IPS-20b (cell line): ENCODE measurements at regions not wholly inside any gene's neighbourhood (a gene's known extent, or its start where the extent isn't known, plus 50 kb on each side); places are given as distances from the start of the nearest gene placed in this dataset.

Experiments
- H3K27ac ChIP-seq: one replicate; pipeline ENCODE4 v1.5.1; 2013; ENCODE audit warnings: low read length
- H3K27me3 ChIP-seq: 2 replicates; pipeline ENCODE4 v1.6.1; 2013; ENCODE audit warnings: mild to moderate bottlenecking, low read length, inconsistent platforms; ENCODE audit not compliant: insufficient read depth
- H3K36me3 ChIP-seq: 2 replicates; pipeline ENCODE4 v1.6.1; 2013; ENCODE audit warnings: low read depth, mild to moderate bottlenecking, inconsistent platforms, low read length, moderate library complexity; ENCODE audit not compliant: insufficient read depth
- H3K4me1 ChIP-seq: 2 replicates; pipeline ENCODE4 v1.6.1; 2013; ENCODE audit warnings: mild to moderate bottlenecking, control low read depth, inconsistent platforms, low read length, moderate library complexity; ENCODE audit not compliant: insufficient read depth
- H3K4me3 ChIP-seq: 2 replicates; pipeline ENCODE4 v1.5.1; 2013; ENCODE audit warnings: mild to moderate bottlenecking, low read length, inconsistent platforms
- H3K9ac ChIP-seq: 2 replicates; pipeline ENCODE4 v1.6.1; 2013; ENCODE audit warnings: low read depth, mild to moderate bottlenecking, inconsistent platforms, low read length, moderate library complexity
- H3K9me3 ChIP-seq: 2 replicates; pipeline ENCODE4 v1.6.1; 2013; ENCODE audit warnings: mild to moderate bottlenecking, low read depth, low read length, inconsistent platforms; ENCODE audit not compliant: insufficient read depth

- no peak overlapping the region for H3K27ac ChIP-seq
- H3K9me3 ChIP-seq: no peaks in the 10 kb centered on the region
- H3K27me3 ChIP-seq: peaks cover 34% of the 10 kb centered on the region
- H3K36me3 ChIP-seq: no peaks in the 10 kb centered on the region
- no peak overlapping the region for H3K9ac ChIP-seq
- no peaks in the 10 kb centered on the region; the same call in 1 of the 2 replicates for H3K4me1 ChIP-seq
- H3K4me3 ChIP-seq: no peak overlapping the region
Measured at GRCh38 chr4:3826247-3827172, 60.3 kb downstream of the ADRA2C start.

DNA sequence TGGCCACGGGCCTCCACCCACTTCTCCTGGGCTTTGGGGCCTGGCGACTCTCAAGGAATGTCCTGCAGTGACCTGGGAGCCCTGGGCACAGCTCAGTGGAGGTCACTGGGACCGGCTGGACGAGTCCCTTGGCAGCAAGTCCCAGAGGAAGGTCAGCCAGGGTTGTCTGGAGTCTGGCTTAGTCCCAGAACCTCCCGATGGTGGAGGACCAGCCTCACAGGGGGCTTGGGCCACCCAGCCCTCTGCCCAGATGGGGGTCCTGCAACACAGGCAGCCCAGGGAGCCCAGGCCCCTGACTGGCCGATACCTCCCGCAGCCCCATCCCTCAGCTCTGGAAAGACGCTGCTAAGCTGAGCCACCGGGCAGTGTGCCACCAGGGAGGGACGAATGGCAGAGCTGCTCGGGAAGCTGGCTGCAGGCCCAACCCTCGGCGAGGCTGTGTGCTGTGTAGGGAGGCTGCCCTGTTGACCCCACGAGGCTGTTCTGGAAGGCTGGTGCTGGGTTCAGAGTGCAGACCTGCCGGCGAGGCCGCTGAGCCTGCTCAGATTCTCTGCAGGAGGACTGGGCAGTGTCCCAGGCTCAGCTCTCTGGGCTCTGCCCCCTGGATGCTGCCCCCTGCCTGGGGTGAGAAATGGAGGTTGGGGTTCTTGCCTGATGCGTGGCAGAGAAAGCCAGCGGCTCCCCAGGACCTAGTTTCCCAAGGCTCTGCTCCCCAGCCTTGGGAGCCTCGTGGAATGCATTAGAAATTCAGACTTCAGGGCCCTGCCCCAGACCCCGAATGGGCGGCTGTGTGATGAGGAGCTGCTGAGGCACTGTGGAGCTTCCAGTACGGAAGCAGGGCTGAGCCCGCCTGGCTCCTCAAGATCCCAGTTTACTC, 61.7 kb downstream of the ADRA2C start:
- H3K4me3 ChIP-seq: no peak overlapping the region
- no peak overlapping the region for H3K27ac ChIP-seq
- no peaks in the 10 kb centered on the region for H3K36me3 ChIP-seq
- peaks cover 46% of the 10 kb centered on the region for H3K27me3 ChIP-seq
- no peaks in the 10 kb centered on the region for H3K9me3 ChIP-seq
- H3K4me1 ChIP-seq: no peaks in the 10 kb centered on the region; the same call in 1 of the 2 replicates
- no peak overlapping the region for H3K9ac ChIP-seq

GRCh38 chr4:3828546-3828945, 62.4 kb downstream of the ADRA2C start:
- Histone ChIP-seq H3K9me3 (no peaks in the 10 kb centered on the region), H3K9ac (no peak overlapping the region), H3K4me3 (no peak overlapping the region), H3K4me1 (no peaks in the 10 kb centered on the region; the same call in 1 of the 2 replicates), H3K27ac (no peak overlapping the region), H3K27me3 (peaks cover 53% of the 10 kb centered on the region), H3K36me3 (no peaks in the 10 kb centered on the region)

DNA sequence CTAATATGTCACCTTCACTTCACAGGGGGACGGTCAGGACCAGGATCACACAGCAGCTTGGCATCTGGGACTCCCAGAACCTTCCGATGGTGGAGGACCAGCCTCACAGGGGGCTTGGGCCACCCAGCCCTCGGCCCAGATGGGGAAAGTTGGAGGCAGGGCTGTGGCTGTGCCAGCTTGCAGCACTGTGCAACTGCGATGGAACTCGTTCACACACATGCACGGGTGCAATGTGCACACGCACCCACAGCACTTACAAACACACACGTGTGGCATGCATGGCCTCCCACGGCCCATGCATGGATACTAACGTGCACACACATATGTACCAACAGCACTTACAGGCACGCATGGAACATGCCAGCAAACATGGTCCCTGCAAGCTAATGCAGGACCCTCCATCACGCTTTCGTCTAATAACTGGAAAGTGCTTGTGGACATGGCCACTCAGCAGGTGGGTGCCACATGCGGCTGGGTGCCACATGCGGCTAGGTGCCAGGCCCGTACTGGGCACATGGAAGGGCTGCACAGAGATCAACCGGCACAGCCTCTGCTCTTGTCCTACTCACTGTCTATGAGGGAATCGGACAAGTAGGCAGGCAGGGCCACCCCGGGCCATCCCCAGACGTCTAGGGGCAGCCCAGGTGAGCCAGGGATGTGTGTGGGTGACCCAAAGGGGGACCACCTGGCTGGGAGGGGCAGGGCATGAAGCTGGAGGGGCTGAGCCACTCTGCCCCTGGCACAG, 63.2 kb downstream of the ADRA2C start:
- Histone ChIP-seq H3K36me3 (no peaks in the 10 kb centered on the region), H3K27ac (no peak overlapping the region), H3K4me3 (no peak overlapping the region), H3K9ac (no peak overlapping the region), H3K9me3 (no peaks in the 10 kb centered on the region), H3K27me3 (peaks cover 62% of the 10 kb centered on the region), H3K4me1 (no peaks in the 10 kb centered on the region; the same call in 1 of the 2 replicates)

- H3K36me3 ChIP-seq: no peaks in the 10 kb centered on the region
- no peak overlapping the region for H3K27ac ChIP-seq
- H3K4me3 ChIP-seq: no peak overlapping the region
Measured at GRCh38 chr4:3829956-3830773, 64.0 kb downstream of the ADRA2C start.

DNA sequence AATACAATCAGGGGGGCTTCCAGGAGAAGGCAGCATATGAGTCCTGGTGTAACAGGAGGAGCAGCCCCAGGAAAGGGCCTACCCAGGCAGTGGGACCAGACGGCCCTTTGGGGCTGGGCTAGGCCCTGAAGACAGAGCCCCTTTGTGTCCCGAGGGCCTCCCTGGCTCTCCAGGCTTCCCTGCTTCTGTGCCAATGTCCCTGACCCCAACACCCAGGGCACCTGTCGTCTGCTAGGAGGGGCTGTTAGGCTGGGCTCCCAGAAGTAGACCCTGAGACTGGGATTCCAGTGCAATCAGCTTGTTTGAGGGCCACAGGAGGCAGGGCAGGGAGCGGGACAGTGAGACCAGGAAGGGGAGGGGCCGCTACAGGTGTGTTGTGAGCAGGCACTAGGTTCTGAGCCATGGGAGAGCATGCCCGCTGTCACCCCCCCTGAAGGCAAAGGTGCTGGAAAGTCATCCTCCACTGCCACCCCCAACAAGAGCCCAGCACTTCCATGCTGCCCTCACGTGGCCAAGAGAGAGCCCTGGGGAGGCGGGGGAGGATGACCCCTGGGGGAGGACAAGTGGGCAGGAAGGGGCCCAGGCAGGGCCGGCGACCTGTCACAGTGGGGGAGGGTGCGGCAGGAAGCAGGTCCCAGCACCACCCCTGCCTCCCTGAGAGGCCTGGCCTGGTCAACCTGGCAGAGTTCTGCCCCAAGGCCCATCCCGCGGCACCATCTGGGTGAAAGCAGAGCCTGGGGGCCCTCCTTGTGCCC, 64.8 kb downstream of the ADRA2C start:
- H3K27ac ChIP-seq: no peak overlapping the region
- H3K9me3 ChIP-seq: no peaks in the 10 kb centered on the region
- H3K36me3 ChIP-seq: no peaks in the 10 kb centered on the region
- peaks cover 77% of the 10 kb centered on the region for H3K27me3 ChIP-seq
- H3K9ac ChIP-seq: no peak overlapping the region
- no peak overlapping the region for H3K4me3 ChIP-seq
- peaks cover 7% of the 10 kb centered on the region; the same call in 1 of the 2 replicates for H3K4me1 ChIP-seq

More at GRCh38 chr4:3829956-3830773, 64.0 kb downstream of the ADRA2C start:
- Histone ChIP-seq H3K9ac (no peak overlapping the region), H3K9me3 (no peaks in the 10 kb centered on the region), H3K27me3 (peaks cover 70% of the 10 kb centered on the region), H3K4me1 (no peaks in the 10 kb centered on the region; the same call in 1 of the 2 replicates)

GRCh38 chr4:3831529-3832150, 65.5 kb downstream of the ADRA2C start:
- H3K9ac ChIP-seq: no peak overlapping the region
- peaks cover 13% of the 10 kb centered on the region; the same call in 1 of the 2 replicates for H3K4me1 ChIP-seq
- H3K27ac ChIP-seq: no peak overlapping the region
- no peaks in the 10 kb centered on the region for H3K36me3 ChIP-seq
- no peak overlapping the region for H3K4me3 ChIP-seq
- H3K27me3 ChIP-seq: peaks cover 79% of the 10 kb centered on the region
- no peaks in the 10 kb centered on the region for H3K9me3 ChIP-seq

DNA sequence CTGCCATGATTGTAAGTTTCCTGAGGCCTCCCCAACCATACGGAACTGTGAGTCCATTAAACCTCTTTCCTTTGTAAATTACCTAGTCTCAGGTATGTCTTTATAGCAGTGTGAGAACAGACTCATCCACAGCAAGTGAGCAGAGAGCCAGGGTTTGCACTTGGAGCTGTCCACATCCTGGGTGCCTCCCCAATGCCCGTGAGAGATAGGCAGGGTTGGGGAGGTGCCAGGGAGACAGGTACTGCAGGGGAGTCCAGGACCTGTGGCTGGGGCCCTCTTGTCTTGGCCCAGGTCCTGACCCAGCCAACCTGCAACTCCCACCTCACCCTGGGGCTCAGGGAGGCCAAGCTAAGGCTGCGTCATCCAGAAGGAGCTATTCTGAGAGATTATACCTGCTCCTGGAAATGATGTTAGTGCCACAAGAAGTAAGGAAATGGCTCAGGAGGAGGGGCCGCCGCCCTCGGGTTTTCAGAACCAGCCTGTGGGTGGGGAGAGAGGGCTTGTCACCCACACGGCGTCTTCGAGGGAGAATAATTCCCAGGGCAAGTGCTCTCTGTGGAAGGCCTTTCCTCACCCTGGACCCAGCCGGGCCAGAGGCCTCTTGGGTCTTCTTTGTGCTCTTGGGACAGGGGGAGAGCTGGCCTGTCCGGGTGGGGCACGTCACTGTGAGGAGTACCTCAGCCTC, 66.5 kb downstream of the ADRA2C start:
- Histone ChIP-seq H3K27ac (no peak overlapping the region), H3K4me1 (peaks cover 13% of the 10 kb centered on the region; the same call in 1 of the 2 replicates)

GRCh38 chr4:3833326-3833989, 67.3 kb downstream of the ADRA2C start:
- Histone ChIP-seq H3K9me3 (no peaks in the 10 kb centered on the region), H3K4me3 (no peak overlapping the region), H3K27ac (no peak overlapping the region), H3K4me1 (peaks cover 13% of the 10 kb centered on the region; the same call in 1 of the 2 replicates), H3K27me3 (peaks cover 78% of the 10 kb centered on the region), H3K36me3 (no peaks in the 10 kb centered on the region), H3K9ac (no peak overlapping the region)

More for the DNA sequence above, 66.5 kb downstream of the ADRA2C start:
- Histone ChIP-seq H3K9ac (no peak overlapping the region), H3K27me3 (peaks cover 81% of the 10 kb centered on the region), H3K9me3 (no peaks in the 10 kb centered on the region), H3K4me3 (no peak overlapping the region), H3K36me3 (no peaks in the 10 kb centered on the region)
